GM12892 (cell line): ENCODE measurements at regions not wholly inside any gene's neighbourhood (a gene's known extent, or its start where the extent isn't known, plus 50 kb on each side); places are given as distances from the start of the nearest gene placed in this dataset.
"Not testable (repeated sequence)": the region's sequence is repeated elsewhere in the genome, so short reads cannot be mapped to it uniquely, and the experiment has no call there.

Experiments
- DNase-seq: peaks from one replicate; pipeline ENCODE4 v3.0.0; 2011; ENCODE audit not compliant: insufficient read length
- FAIRE-seq: peaks from 2 replicates; lab custom pipeline; 2011; peaks lifted over from hg19 to GRCh38; lab: Jason Lieb, UNC
- POLR2A ChIP-seq: IDR thresholded peaks from 2 replicates; pipeline ENCODE4 v1.6.1; 2011; ENCODE audit warnings: low read depth, low read length, control low read depth
- POLR2AphosphoS5 ChIP-seq: IDR thresholded peaks from 2 replicates; pipeline ENCODE4 v1.6.1; 2011; ENCODE audit warnings: low read depth, low read length, control low read depth
- TAF1 ChIP-seq: IDR thresholded peaks from 2 replicates; pipeline ENCODE4 v1.6.1; 2011; ENCODE audit warnings: low read depth, mild to moderate bottlenecking, control low read depth, low read length, borderline replicate concordance

GRCh38 chr13:52926971-52927370, 78.5 kb upstream of the PCDH8 start:
- DNase-seq (no peak), FAIRE-seq (no peak)
- no peak for TF ChIP-seq POLR2A
- TF ChIP-seq TAF1 = no peak
- no peak for TF ChIP-seq POLR2AphosphoS5

DNA sequence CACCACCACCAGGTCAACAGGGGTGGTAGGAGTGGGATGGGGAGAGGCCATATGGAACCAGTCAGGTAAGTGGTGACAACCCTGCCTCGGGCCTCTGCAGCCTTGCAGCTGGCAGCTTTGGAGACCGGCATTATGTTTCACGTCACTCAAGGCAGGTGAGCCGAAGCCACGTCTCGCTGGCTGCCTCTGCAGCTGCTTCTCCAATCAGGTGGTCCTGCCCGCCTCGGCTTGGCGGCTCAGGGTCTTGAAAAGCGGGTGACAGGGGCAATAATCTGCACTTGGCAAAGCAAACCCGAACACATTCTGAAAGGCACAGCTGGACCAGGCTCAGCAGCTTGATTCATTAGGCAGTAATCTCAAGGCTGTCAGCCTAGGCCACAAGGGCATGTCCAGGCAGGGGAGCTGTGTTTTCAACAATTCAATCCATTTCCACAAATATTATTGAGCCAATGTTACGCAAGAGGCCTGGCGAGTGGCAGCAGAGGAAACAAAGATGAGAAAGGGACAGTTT, 77.4 kb upstream of the PCDH8 start:
- FAIRE-seq = no peak
- TF ChIP-seq TAF1 (no peak), POLR2A (no peak), POLR2AphosphoS5 (no peak)
- no peak for DNase-seq

DNA sequence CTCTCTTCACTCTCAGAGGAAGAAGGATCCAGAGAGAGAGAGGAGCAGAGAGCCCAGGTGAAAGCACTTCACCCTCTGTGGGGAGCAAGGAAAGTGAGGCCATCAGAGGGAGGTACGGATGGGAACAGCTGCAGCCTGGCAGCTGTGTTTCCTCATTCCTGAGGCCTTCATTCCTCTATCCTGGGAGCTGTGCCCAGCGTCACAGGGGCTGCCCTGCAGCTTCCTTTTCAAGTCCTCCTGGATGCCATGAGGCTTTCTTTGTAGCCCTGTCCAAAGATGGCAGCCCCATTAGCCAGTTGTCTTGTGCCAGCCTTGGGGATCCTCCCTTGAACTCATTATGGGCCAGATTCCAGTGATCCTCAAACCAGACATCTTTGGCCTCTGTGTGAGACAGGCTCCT, 76.8 kb upstream of the PCDH8 start:
- DNase-seq (no peak), FAIRE-seq (no peak)
- TF ChIP-seq TAF1 (no peak), POLR2A (no peak), POLR2AphosphoS5 (no peak)

- TF ChIP-seq POLR2A (no peak), POLR2AphosphoS5 (no peak), TAF1 (no peak)
- FAIRE-seq = no peak
- DNase-seq = no peak
Measured at GRCh38 chr13:52924289-52925148, 76.1 kb upstream of the PCDH8 start.

DNA sequence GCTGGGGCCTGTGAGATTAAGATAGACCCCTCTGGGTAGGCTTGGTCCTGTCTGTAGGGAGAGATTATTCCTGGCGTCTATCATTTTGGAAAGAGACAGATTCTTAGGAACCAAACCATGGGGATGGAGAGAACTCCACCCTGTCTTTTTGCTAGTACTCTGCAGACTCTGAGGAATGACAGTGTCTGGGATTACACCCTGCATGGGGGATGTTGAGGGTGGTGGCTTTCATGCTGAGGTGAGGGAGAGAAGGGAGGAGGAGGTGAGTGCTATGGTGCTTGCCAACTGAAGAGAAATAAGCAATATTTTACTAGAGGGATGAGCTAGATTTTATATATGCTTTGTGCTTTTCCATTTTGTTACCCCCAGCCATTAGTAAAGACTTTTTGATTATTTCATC, 74.5 kb upstream of the PCDH8 start:
- no peak for DNase-seq
- no peak for FAIRE-seq
- no peak for TF ChIP-seq TAF1
- TF ChIP-seq POLR2A = no peak
- TF ChIP-seq POLR2AphosphoS5 = no peak

- DNase-seq (no peak), FAIRE-seq (peak; percentile 81)
- no peak for TF ChIP-seq POLR2AphosphoS5
Measured at GRCh38 chr13:52921194-52921593, 72.8 kb upstream of the PCDH8 start.

DNA sequence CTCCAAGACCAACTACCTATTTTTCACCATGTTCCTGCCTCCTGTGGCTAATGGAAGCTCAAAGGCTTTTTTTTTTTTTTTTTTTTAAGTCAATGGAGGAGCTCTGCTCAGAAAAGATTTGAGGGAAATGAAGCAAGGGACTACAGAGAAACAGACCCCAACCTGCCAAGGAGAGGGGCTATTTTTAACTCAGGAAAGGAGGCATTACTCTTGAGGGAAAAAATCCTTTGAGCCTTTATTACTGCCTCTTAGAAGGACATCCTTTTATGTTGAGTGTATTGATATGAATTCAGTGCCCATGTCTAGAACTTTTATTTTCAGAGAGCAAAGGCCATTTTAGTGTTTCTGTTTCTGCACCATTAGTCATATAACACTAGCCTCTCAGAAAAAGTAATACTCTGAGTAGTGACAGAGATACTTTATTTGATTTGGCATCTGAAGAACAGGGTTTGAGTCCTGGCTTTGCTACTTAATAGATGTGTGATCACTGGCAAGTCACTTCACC, 68.1 kb upstream of the PCDH8 start:
- no peak for TF ChIP-seq POLR2AphosphoS5
- TF ChIP-seq TAF1 = no peak
- no peak for TF ChIP-seq POLR2A
- DNase-seq (no peak), FAIRE-seq (no peak)

GRCh38 chr13:52911340-52911739, 62.9 kb upstream of the PCDH8 start:
- no peak for FAIRE-seq
- no peak for TF ChIP-seq TAF1
- TF ChIP-seq POLR2A = no peak
- no peak for TF ChIP-seq POLR2AphosphoS5
- DNase-seq = no peak

GRCh38 chr13:52910318-52910717, 61.9 kb upstream of the PCDH8 start:
- FAIRE-seq, DNase-seq: not testable (repeated sequence)

DNA sequence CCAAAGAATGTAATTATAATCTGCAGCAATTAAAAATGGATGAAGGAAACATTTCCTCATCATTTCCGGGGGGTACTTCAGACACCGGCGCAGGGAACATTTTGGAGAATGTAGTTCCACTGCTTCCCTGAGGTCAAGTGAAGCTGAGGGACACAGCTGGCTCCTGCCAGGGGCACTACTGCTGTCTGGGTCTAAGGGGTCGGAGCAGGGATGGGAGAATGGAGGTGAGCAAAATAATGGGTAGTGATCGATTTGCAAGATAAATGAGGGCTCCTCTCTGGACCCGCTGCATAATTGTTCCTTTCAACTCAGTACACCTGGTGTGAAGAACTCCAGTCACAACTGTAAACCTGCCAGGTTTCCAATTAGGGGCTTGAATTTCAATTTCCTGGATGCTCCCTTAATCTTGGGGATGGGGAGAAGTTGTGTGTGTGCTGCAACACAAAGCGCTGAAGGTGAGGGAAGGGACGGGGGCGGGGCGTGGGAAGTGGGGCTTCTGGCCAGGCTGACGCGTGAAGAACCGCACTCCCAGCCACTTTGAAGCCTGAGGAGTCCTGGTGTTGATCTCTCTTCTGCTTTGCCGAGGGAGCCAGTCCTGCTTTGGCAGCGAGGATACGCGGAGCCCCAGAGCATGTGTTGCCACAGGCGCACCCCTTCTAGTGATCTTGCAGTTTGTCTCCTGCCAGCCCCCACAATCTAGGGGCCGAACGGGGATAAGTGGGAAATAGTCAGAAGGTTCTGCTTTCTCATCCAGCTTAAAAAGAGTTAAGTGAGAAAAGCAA, 57.9 kb upstream of the PCDH8 start:
- no peak for FAIRE-seq
- no peak for DNase-seq
- TF ChIP-seq POLR2AphosphoS5 (no peak), TAF1 (no peak), POLR2A (no peak)

DNA sequence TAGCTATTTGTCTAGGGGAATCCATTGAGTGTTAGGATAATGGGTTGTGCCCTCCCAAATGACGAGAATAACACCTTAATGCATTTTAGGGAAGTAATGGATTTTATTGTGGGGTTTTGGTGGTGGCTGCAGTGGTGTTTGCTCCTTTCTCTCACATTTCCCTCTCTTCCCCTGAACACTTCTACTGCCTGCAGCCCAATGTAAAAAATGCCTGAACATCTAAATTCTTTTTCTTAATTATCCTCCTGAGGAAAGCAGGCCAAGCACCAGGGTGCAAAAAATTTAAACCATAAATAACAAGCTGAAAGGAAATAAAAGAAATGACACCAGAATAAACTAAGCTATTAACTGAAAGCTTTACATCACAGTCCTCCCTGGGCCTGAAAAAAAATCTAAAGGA, 57.3 kb upstream of the PCDH8 start:
- TF ChIP-seq POLR2AphosphoS5 (no peak), TAF1 (no peak), POLR2A (no peak)
- no peak for FAIRE-seq
- no peak for DNase-seq

GRCh38 chr13:52903320-52903719, 54.9 kb upstream of the PCDH8 start:
- peak; percentile 13 for DNase-seq
- FAIRE-seq = peak; percentile 62
- TF ChIP-seq POLR2AphosphoS5 (no peak), POLR2A (no peak), TAF1 (no peak)
